ENCODE measurements at regions not wholly inside any gene's neighbourhood (a gene's known extent, or its start where the extent isn't known, plus 50 kb on each side); places are given as distances from the start of the nearest gene placed in this dataset.

GRCh38 chr1:209231476-209232156, 351.9 kb upstream of the CAMK1G start:
- no peak overlapping the region for H3K4me3 ChIP-seq (ENCODE audit: low read length)
- peaks cover 14% of the 10 kb centered on the region for H3K9me3 Mint-ChIP-seq
- H3K9me3 ChIP-seq (ENCODE audit: control insufficient read depth, low read length) = no peaks in the 10 kb centered on the region
- H3K36me3 Mint-ChIP-seq (ENCODE audit: low read depth) = no peaks in the 10 kb centered on the region
- H3K4me1 ChIP-seq (ENCODE audit: control insufficient read depth, insufficient read depth, low read length) = no peaks in the 10 kb centered on the region
- 91 to 97% methylated on average over 16 to 84 of the region's 84 CpGs for WGBS, 2 experiments (ENCODE audit: insufficient coverage in 1 of 2, insufficient read length in 1 of 2)
- no peak overlapping the region for H3K4me3 Mint-ChIP-seq
- no peak for DNase-seq
- H3K36me3 ChIP-seq (ENCODE audit: control insufficient read depth, insufficient read depth, low read length) = no peaks in the 10 kb centered on the region
- H3K27me3 Mint-ChIP-seq (ENCODE audit: insufficient read depth) = peaks cover 7% of the 10 kb centered on the region
- H3K9ac ChIP-seq (ENCODE audit: extremely low read depth, low read length, poor library complexity, severe bottlenecking) = no peak overlapping the region
- H3K27me3 ChIP-seq (ENCODE audit: control insufficient read depth, insufficient read depth, low read length, poor library complexity, severe bottlenecking) = no peaks in the 10 kb centered on the region
- peaks cover 2% of the 10 kb centered on the region for H3K4me1 Mint-ChIP-seq
- no peak overlapping the region for H3K27ac Mint-ChIP-seq
- TF ChIP-seq CTCF (conservative IDR thresholded peaks at IDR 0.05) = no peak
- H3K27ac ChIP-seq (ENCODE audit: low read depth, low read length) = no peak overlapping the region

- 95 to 97% methylated on average over 13 to 17 of the region's 17 CpGs for WGBS, 2 experiments (ENCODE audit: insufficient coverage in 1 of 2, insufficient read length in 1 of 2)
Measured at GRCh38 chr1:209232197-209232596, 351.3 kb upstream of the CAMK1G start.

GRCh38 chr1:209232759-209233158, 350.8 kb upstream of the CAMK1G start:
- 96 to 98% methylated on average over 6 to 15 of the region's 15 CpGs for WGBS, 2 experiments (ENCODE audit: insufficient coverage in 1 of 2, insufficient read length in 1 of 2)
- Mint-ChIP-seq H3K27me3 (ENCODE audit: insufficient read depth) (peaks cover 7% of the 10 kb centered on the region), H3K27ac (no peak overlapping the region), H3K4me3 (no peak overlapping the region), H3K36me3 (ENCODE audit: low read depth) (no peaks in the 10 kb centered on the region), H3K9me3 (peaks cover 14% of the 10 kb centered on the region), H3K4me1 (no peaks in the 10 kb centered on the region)
- no peak for TF ChIP-seq CTCF (conservative IDR thresholded peaks at IDR 0.05)
- no peak for DNase-seq
- Histone ChIP-seq H3K9ac (ENCODE audit: extremely low read depth, low read length, poor library complexity, severe bottlenecking) (no peak overlapping the region), H3K27ac (ENCODE audit: low read depth, low read length) (no peak overlapping the region), H3K4me1 (ENCODE audit: control insufficient read depth, insufficient read depth, low read length) (no peaks in the 10 kb centered on the region), H3K36me3 (ENCODE audit: control insufficient read depth, insufficient read depth, low read length) (no peaks in the 10 kb centered on the region), H3K9me3 (ENCODE audit: control insufficient read depth, low read length) (no peaks in the 10 kb centered on the region), H3K27me3 (ENCODE audit: control insufficient read depth, insufficient read depth, low read length, poor library complexity, severe bottlenecking) (no peaks in the 10 kb centered on the region), H3K4me3 (ENCODE audit: low read length) (no peak overlapping the region)

More at GRCh38 chr1:209232197-209232596, 351.3 kb upstream of the CAMK1G start:
- H3K36me3 ChIP-seq (ENCODE audit: control insufficient read depth, insufficient read depth, low read length) = no peaks in the 10 kb centered on the region
- H3K4me3 Mint-ChIP-seq = no peak overlapping the region
- H3K9me3 ChIP-seq (ENCODE audit: control insufficient read depth, low read length) = no peaks in the 10 kb centered on the region
- H3K36me3 Mint-ChIP-seq (ENCODE audit: low read depth) = no peaks in the 10 kb centered on the region
- H3K9ac ChIP-seq (ENCODE audit: extremely low read depth, low read length, poor library complexity, severe bottlenecking) = no peak overlapping the region
- H3K27me3 ChIP-seq (ENCODE audit: control insufficient read depth, insufficient read depth, low read length, poor library complexity, severe bottlenecking) = no peaks in the 10 kb centered on the region
- no peak for DNase-seq
- H3K27ac Mint-ChIP-seq = no peak overlapping the region
- H3K4me1 ChIP-seq (ENCODE audit: control insufficient read depth, insufficient read depth, low read length) = no peaks in the 10 kb centered on the region
- H3K9me3 Mint-ChIP-seq = peaks cover 14% of the 10 kb centered on the region
- H3K27me3 Mint-ChIP-seq (ENCODE audit: insufficient read depth) = peaks cover 7% of the 10 kb centered on the region
- peaks cover 2% of the 10 kb centered on the region for H3K4me1 Mint-ChIP-seq
- no peak for TF ChIP-seq CTCF (conservative IDR thresholded peaks at IDR 0.05)
- no peak overlapping the region for H3K27ac ChIP-seq (ENCODE audit: low read depth, low read length)
- no peak overlapping the region for H3K4me3 ChIP-seq (ENCODE audit: low read length)

Data from endodermal cell (in vitro differentiated cells).